ENCODE measurements at regions not wholly inside any gene's neighbourhood (a gene's known extent, or its start where the extent isn't known, plus 50 kb on each side); places are given as distances from the start of the nearest gene placed in this dataset.

- DNase-seq: no peak
- no peaks in the 10 kb centered on the region for H3K9me3 ChIP-seq
- no peaks in the 10 kb centered on the region for H3K4me1 ChIP-seq
- H3K27ac ChIP-seq: no peak overlapping the region
- no peaks in the 10 kb centered on the region for H3K36me3 ChIP-seq
- TF ChIP-seq POLR2A (IDR thresholded peaks at IDR 0.05) (no peak), CTCF (IDR thresholded peaks at IDR 0.05) (no peak)
- no peak overlapping the region for H3K4me3 ChIP-seq
- H3K27me3 ChIP-seq: no peaks in the 10 kb centered on the region
Observed at GRCh38 chrX:1720836-1721235, 106.0 kb downstream of the ASMT start.

DNA sequence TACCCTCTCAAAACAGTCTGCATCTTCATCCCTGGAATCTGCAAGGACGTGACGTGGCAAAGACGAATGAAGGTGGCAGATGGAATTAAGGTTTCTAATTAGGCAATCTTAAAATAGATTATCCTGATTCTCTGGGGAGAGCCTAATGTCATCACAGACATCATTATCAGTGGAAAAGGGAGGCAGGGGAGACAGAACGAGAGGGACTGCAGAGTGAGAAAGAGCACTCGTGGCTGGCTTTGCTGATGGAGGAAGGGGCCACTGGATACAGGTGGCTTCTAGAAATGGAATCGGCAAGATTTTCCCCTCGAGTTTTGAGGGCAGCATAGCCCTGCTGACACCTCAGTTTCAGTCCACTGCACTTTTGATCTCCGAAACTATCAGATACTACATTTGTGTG lies 110.6 kb downstream of the ASMT start:
- Histone ChIP-seq H3K4me1 (no peaks in the 10 kb centered on the region), H3K27ac (no peak overlapping the region), H3K27me3 (no peaks in the 10 kb centered on the region), H3K9me3 (no peaks in the 10 kb centered on the region), H3K36me3 (no peaks in the 10 kb centered on the region), H3K4me3 (no peak overlapping the region)
- DNase-seq: no peak
- no peak for TF ChIP-seq POLR2A (IDR thresholded peaks at IDR 0.05)
- no peak for TF ChIP-seq CTCF (IDR thresholded peaks at IDR 0.05)

DNA sequence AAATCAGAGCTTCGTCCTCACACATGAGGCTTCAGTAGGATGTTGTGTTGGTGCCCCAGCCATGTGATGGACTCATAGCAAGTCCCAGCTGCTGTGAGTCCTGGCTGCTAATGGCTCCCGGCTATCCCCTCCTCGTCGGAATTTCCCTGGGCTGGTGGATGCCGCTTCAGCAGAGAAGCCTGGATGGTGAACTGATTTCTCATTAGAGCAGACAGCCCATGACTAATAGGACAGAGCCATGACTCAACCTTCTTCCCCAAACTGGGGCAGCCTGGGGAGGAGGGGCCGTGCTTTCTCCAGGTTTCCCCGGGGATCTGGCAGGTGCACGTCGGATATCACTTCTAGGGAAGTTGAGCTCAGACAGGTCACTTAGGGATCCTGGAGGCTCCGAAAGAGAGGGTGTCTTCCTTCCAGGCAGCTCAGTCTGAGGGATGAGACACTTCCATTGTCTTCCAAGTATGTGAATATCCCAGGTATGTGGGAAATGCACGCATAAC lies 112.7 kb downstream of the ASMT start:
- no peak for DNase-seq
- no peaks in the 10 kb centered on the region for H3K4me1 ChIP-seq
- H3K4me3 ChIP-seq: no peak overlapping the region
- no peak for TF ChIP-seq POLR2A (IDR thresholded peaks at IDR 0.05)
- no peak for TF ChIP-seq CTCF (IDR thresholded peaks at IDR 0.05)
- no peaks in the 10 kb centered on the region for H3K36me3 ChIP-seq
- H3K27ac ChIP-seq: no peak overlapping the region
- H3K9me3 ChIP-seq: no peaks in the 10 kb centered on the region
- H3K27me3 ChIP-seq: no peaks in the 10 kb centered on the region

DNA sequence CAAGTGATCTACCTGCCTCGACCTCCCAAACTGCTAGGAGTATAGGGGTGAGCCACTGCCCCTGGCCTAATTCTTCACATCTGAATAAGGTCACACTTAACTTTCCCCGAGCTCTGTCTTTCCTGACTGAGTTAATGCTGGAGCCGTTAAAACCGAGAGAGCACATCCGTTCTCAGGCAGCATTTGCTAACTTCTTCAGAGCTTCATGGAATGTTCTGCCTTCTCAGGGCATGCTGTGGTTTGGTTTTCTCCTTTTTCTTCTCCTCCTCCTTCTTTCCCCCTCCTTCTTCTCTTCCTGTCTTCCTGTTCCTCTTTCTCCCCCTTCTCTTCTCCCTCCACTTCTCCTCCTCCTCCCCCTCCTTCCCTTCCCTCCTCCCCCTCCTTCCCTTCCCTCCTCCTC lies 119.9 kb downstream of the ASMT start:
- no peaks in the 10 kb centered on the region for H3K4me1 ChIP-seq
- H3K36me3 ChIP-seq: no peaks in the 10 kb centered on the region
- no peak for DNase-seq
- H3K9me3 ChIP-seq: no peaks in the 10 kb centered on the region
- H3K4me3 ChIP-seq: no peak overlapping the region
- H3K27ac ChIP-seq: no peak overlapping the region
- TF ChIP-seq CTCF (IDR thresholded peaks at IDR 0.05): no peak
- no peak for TF ChIP-seq POLR2A (IDR thresholded peaks at IDR 0.05)
- no peaks in the 10 kb centered on the region for H3K27me3 ChIP-seq

GRCh38 chrX:1741816-1742394 lies 127.0 kb downstream of the ASMT start:
- Histone ChIP-seq H3K4me3 (no peak overlapping the region), H3K27me3 (no peaks in the 10 kb centered on the region), H3K4me1 (no peaks in the 10 kb centered on the region), H3K36me3 (no peaks in the 10 kb centered on the region), H3K9me3 (no peaks in the 10 kb centered on the region), H3K27ac (no peak overlapping the region)
- DNase-seq: no peak
- no peak for TF ChIP-seq CTCF (IDR thresholded peaks at IDR 0.05)

GRCh38 chrX:1743105-1743504 lies 128.2 kb downstream of the ASMT start:
- no peak for DNase-seq
- Histone ChIP-seq H3K27me3 (no peaks in the 10 kb centered on the region), H3K9me3 (no peaks in the 10 kb centered on the region), H3K4me3 (no peak overlapping the region), H3K36me3 (no peaks in the 10 kb centered on the region), H3K27ac (no peak overlapping the region), H3K4me1 (no peaks in the 10 kb centered on the region)
- TF ChIP-seq POLR2A (IDR thresholded peaks at IDR 0.05): no peak
- TF ChIP-seq CTCF (IDR thresholded peaks at IDR 0.05): no peak

Data from Peyer's patch (tissue), 4 donors.